ENCODE measurements at regions not wholly inside any gene's neighbourhood (a gene's known extent, or its start where the extent isn't known, plus 50 kb on each side); places are given as distances from the start of the nearest gene placed in this dataset.

GRCh38 chr18:77851802-77852201 is 602.2 kb downstream of the GALR1 start:
- TF ChIP-seq, protein P1, sequence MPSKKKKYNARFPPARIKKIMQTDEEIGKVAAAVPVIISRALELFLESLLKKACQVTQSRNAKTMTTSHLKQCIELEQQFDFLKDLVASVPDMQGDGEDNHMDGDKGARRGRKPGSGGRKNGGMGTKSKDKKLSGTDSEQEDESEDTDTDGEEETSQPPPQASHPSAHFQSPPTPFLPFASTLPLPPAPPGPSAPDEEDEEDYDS (CRISPR knock-in tag; IDR thresholded peaks at IDR 0.05) = no peak
- TF ChIP-seq, protein P2, sequence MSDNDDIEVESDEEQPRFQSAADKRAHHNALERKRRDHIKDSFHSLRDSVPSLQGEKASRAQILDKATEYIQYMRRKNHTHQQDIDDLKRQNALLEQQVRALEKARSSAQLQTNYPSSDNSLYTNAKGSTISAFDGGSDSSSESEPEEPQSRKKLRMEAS (IDR thresholded peaks at IDR 0.05) = no peak
- TF ChIP-seq RFX5 (IDR thresholded peaks at IDR 0.05; ENCODE audit: low read depth, low read length) (no peak), MED1 (CRISPR knock-in tag; IDR thresholded peaks at IDR 0.05) (no peak), HCFC1 (IDR thresholded peaks at IDR 0.05; ENCODE audit: low read depth, low read length) (no peak), EZH2 (conservative IDR thresholded peaks at IDR 0.05; ENCODE audit: low read depth, low read length) (no peak), PRDM4 (CRISPR knock-in tag; IDR thresholded peaks at IDR 0.05; ENCODE audit: borderline replicate concordance) (no peak), ZNF501 (CRISPR knock-in tag; IDR thresholded peaks at IDR 0.05) (no peak), RBAK (CRISPR knock-in tag; IDR thresholded peaks at IDR 0.05) (no peak)
- TF ChIP-seq, protein P3, sequence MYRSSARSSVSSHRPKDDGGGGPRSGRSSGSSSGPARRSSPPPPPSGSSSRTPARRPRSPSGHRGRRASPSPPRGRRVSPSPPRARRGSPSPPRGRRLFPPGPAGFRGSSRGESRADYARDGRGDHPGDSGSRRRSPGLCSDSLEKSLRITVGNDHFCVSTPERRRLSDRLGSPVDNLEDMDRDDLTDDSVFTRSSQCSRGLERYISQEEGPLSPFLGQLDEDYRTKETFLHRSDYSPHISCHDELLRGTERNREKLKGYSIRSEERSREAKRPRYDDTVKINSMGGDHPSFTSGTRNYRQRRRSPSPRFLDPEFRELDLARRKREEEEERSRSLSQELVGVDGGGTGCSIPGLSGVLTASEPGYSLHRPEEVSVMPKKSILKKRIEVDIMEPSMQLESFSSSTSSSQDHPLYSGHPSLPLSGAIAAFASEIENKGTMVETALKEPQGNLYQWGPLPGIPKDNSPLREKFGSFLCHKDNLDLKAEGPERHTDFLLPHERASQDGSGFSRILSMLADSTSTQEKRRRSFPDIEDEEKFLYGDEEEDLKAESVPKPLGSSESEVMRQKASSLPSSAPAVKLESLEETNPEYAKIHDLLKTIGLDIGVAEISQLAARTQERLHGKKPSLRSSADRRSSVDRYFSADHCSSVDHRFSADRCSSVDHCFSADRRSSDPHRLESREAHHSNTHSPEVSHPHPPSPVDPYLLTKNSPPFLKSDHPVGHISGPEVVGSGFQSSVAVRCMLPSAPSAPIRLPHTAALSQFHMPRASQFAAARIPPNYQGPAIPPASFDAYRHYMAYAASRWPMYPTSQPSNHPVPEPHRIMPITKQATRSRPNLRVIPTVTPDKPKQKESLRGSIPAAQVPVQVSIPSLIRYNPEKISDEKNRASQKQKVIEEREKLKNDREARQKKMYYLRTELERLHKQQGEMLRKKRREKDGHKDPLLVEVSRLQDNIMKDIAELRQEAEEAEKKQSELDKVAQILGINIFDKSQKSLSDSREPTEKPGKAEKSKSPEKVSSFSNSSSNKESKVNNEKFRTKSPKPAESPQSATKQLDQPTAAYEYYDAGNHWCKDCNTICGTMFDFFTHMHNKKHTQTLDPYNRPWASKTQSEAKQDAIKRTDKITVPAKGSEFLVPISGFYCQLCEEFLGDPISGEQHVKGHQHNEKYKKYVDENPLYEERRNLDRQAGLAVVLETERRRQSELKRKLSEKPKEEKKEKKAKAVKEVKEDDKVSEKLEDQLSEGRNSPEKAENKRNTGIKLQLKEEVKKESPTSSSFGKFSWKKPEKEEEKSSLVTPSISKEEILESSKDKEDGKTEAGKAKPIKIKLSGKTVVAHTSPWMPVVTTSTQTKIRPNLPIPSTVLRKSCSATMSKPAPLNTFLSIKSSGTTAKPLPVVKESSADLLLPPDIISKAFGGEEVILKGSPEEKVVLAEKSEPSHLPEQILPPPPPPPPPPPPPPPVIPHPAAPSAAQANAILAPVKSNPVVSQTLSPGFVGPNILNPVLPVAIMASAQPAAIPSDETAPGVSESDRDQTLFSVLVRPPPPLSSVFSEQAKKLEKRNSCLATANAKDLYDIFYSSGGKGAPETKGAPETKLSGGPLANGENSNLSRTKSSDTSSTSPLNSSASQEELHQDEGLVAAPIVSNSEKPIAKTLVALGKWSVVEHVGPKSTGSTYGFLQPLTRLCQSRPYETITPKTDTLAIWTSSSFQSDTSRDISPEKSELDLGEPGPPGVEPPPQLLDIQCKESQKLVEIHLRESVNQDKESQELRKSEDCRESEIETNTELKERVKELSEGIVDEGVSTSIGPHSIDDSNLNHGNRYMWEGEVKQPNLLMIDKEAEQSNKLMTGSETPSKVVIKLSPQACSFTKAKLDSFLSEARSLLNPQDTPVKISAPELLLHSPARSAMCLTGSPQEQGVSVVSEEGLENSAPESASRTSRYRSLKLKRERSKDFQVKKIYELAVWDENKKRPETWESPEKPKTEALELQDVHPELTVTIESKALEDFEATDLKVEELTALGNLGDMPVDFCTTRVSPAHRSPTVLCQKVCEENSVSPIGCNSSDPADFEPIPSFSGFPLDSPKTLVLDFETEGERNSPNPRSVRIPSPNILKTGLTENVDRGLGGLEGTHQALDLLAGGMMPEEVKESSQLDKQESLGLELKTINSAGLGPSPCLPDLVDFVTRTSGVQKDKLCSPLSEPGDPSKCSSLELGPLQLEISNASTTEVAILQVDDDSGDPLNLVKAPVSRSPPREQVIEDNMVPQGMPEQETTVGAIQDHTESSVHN (CRISPR knock-in tag; IDR thresholded peaks at IDR 0.05) = no peak
- TF ChIP-seq, protein P4, sequence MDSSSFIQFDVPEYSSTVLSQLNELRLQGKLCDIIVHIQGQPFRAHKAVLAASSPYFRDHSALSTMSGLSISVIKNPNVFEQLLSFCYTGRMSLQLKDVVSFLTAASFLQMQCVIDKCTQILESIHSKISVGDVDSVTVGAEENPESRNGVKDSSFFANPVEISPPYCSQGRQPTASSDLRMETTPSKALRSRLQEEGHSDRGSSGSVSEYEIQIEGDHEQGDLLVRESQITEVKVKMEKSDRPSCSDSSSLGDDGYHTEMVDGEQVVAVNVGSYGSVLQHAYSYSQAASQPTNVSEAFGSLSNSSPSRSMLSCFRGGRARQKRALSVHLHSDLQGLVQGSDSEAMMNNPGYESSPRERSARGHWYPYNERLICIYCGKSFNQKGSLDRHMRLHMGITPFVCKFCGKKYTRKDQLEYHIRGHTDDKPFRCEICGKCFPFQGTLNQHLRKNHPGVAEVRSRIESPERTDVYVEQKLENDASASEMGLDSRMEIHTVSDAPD (CRISPR knock-in tag; IDR thresholded peaks at IDR 0.05) = no peak

All from HepG2 (cell line).